ENCODE measurements at regions not wholly inside any gene's neighbourhood (a gene's known extent, or its start where the extent isn't known, plus 50 kb on each side); places are given as distances from the start of the nearest gene placed in this dataset.

DNA sequence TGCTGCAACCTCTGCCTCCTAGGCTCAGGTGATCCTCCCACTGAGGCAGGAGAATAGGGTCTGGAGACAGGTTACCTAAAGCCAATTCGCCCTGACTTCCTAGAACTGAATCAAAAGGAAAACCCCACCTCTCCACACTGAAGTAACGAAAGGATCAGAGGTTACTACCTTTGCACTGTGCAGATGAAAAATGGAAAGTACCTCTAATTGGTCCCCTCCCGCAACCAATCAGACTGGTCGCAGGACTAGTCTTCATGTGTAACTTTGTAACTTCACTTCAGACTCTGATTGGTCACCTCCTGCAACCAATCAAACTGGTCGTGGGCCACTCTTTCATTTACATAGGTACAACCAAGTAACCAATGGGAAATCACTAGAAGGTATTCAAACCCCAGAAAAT lies 61.1 kb downstream of the ATXN3L start:
- CTCF ChIA-PET: no interaction called here
- intact Hi-C loops (cut with micrococcal nuclease): loop anchor here (5.0 to 10.0 kb wide), 3 partner anchors 86 to 306 kb away; partner anchors contain the start of gene TMSB4X
- H3K9me3 Mint-ChIP-seq (ENCODE audit: insufficient read depth): no peaks in the 10 kb centered on the region

DNA sequence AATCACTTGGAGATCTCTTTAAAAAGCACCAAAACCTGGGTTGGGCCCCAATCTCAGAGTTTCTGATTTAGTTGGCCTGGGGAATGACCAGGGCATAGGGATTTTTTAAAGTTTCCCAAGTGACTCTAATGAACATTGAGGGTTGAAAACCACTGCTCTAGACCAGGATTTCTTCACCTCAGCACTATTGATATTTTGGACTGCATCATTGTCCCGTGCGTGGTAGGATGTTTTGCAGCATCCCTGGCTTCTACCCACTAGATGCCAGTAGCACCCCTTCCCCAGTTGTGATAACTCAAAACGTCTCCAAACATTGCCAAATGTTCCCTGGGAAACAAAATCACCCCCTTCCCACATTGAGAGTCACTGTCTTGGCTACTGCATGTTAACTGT lies 61.8 kb downstream of the ATXN3L start:
- no peak for DNase-seq
- Histone ChIP-seq H3K4me1 (ENCODE audit: control insufficient read depth in 2 of 2, insufficient read depth in 2 of 2, low read length in 2 of 2) (peaks cover 51 to 55% of the 10 kb centered on the region in 2 donors), H3K4me3 (ENCODE audit: control extremely low read depth in 1 of 5, extremely low read depth in 1 of 5, insufficient read depth in 1 of 5, low read depth in 2 of 5, low read length in 4 of 5) (no peak overlapping the region), H3K27ac (ENCODE audit: low read length in 2 of 2) (peak overlapping the region in 1 of 2 donors; percentile 24), H3K27me3 (replicated peaks in 1 of 4; ENCODE audit: control extremely low read depth in 1 of 4, control insufficient read depth in 3 of 4, insufficient read depth in 4 of 4, low read length in 3 of 4) (no peaks in the 10 kb centered on the region), H3K9me3 (ENCODE audit: control extremely low read depth in 1 of 3, control insufficient read depth in 2 of 3, insufficient read depth in 1 of 3, low read length in 2 of 3) (peaks cover 0 to 4% (median 0%) of the 10 kb centered on the region in 3 donors), H3K4me2 (replicated peaks; ENCODE audit: low read depth, low read length, poor library complexity, severe bottlenecking) (peak overlapping the region; percentile 16), H3K36me3 (replicated peaks in 1 of 2; ENCODE audit: control extremely low read depth in 1 of 2, control insufficient read depth in 1 of 2, extremely low read depth in 1 of 2, insufficient read depth in 2 of 2, low read length in 1 of 2) (no peaks in the 10 kb centered on the region), H3K79me2 (ENCODE audit: control insufficient read depth, insufficient read depth, low read length) (no peaks in the 10 kb centered on the region), H4K20me1 (ENCODE audit: control insufficient read depth, insufficient read depth, low read length, poor library complexity, severe bottlenecking) (no peaks in the 10 kb centered on the region), H3K9ac (ENCODE audit: low read length) (no peak overlapping the region), H2AFZ (ENCODE audit: insufficient read depth, low read depth, low read length, poor library complexity, severe bottlenecking) (no peak overlapping the region)
- Mint-ChIP-seq H3K4me1 (peaks cover 56% of the 10 kb centered on the region), H3K9me3 (ENCODE audit: insufficient read depth) (no peaks in the 10 kb centered on the region), H3K4me3 (no peak overlapping the region), H3K27ac (no peak overlapping the region), H3K27me3 (no peaks in the 10 kb centered on the region)
- CTCF ChIA-PET: interaction anchor here (0.5 kb wide), 1 partner anchor 321 kb away, joined by 3 read pairs; no protein-coding TSS in a partner anchor
- WGBS (ENCODE audit: insufficient coverage): no CpG with 5 or more reads among the region's 3 CpGs
- TF ChIP-seq EZH2 (IDR thresholded peaks at IDR 0.05; ENCODE audit: borderline replicate concordance, insufficient read depth, low read depth, low read length, poor library complexity, severe bottlenecking) (no peak), CTCF (IDR thresholded peaks at IDR 0.05) (no peak)
- no peak for ATAC-seq (ENCODE audit: low read depth)
- POLR2A ChIA-PET: no interaction called here
- intact Hi-C loops (cut with micrococcal nuclease): loop anchor here (5.0 to 10.0 kb wide), 3 partner anchors 87 to 306 kb away; partner anchors contain the start of gene TMSB4X

More for the DNA sequence above, 61.1 kb downstream of the ATXN3L start:
- TF ChIP-seq EZH2 (IDR thresholded peaks at IDR 0.05; ENCODE audit: borderline replicate concordance, insufficient read depth, low read depth, low read length, poor library complexity, severe bottlenecking) (no peak), CTCF (IDR thresholded peaks at IDR 0.05) (no peak)
- POLR2A ChIA-PET: no interaction called here
- H3K4me3 Mint-ChIP-seq: no peak overlapping the region
- Histone ChIP-seq H4K20me1 (ENCODE audit: control insufficient read depth, insufficient read depth, low read length, poor library complexity, severe bottlenecking) (no peaks in the 10 kb centered on the region), H3K4me1 (ENCODE audit: control insufficient read depth in 2 of 2, insufficient read depth in 2 of 2, low read length in 2 of 2) (peaks cover 51 to 55% of the 10 kb centered on the region in 2 donors), H3K36me3 (replicated peaks in 1 of 2; ENCODE audit: control extremely low read depth in 1 of 2, control insufficient read depth in 1 of 2, extremely low read depth in 1 of 2, insufficient read depth in 2 of 2, low read length in 1 of 2) (no peaks in the 10 kb centered on the region), H2AFZ (ENCODE audit: insufficient read depth, low read depth, low read length, poor library complexity, severe bottlenecking) (no peak overlapping the region), H3K9me3 (ENCODE audit: control extremely low read depth in 1 of 3, control insufficient read depth in 2 of 3, insufficient read depth in 1 of 3, low read length in 2 of 3) (peaks cover 0 to 4% (median 0%) of the 10 kb centered on the region in 3 donors), H3K79me2 (ENCODE audit: control insufficient read depth, insufficient read depth, low read length) (no peaks in the 10 kb centered on the region), H3K27me3 (replicated peaks in 1 of 4; ENCODE audit: control extremely low read depth in 1 of 4, control insufficient read depth in 3 of 4, insufficient read depth in 4 of 4, low read length in 3 of 4) (no peaks in the 10 kb centered on the region), H3K4me2 (replicated peaks; ENCODE audit: low read depth, low read length, poor library complexity, severe bottlenecking) (no peak overlapping the region), H3K27ac (ENCODE audit: low read length in 2 of 2) (no peak overlapping the region), H3K9ac (ENCODE audit: low read length) (no peak overlapping the region), H3K4me3 (ENCODE audit: control extremely low read depth in 1 of 5, extremely low read depth in 1 of 5, insufficient read depth in 1 of 5, low read depth in 2 of 5, low read length in 4 of 5) (no peak overlapping the region)
- DNase-seq (no peak), ATAC-seq (ENCODE audit: low read depth) (no peak)
- H3K4me1 Mint-ChIP-seq: peaks cover 56% of the 10 kb centered on the region
- H3K27ac Mint-ChIP-seq: no peak overlapping the region
- no CpG with 5 or more reads among the region's 5 CpGs for WGBS (ENCODE audit: insufficient coverage)
- no peaks in the 10 kb centered on the region for H3K27me3 Mint-ChIP-seq

Data from B cell (primary cell).